ENCODE measurements at regions not wholly inside any gene's neighbourhood (a gene's known extent, or its start where the extent isn't known, plus 50 kb on each side); places are given as distances from the start of the nearest gene placed in this dataset.

- TF ChIP-seq LRRFIP1 (CRISPR knock-in tag; conservative IDR thresholded peaks at IDR 0.05) (no peak), TP53 (CRISPR knock-in tag; conservative IDR thresholded peaks at IDR 0.05) (no peak), GRHL1 (CRISPR knock-in tag; conservative IDR thresholded peaks at IDR 0.05) (no peak), RBAK (CRISPR knock-in tag; IDR thresholded peaks at IDR 0.05) (peak; percentile 59; the same call in 1 of the 2 replicates), THRA (CRISPR knock-in tag; IDR thresholded peaks at IDR 0.05; ENCODE audit: borderline replicate concordance) (peak; percentile 43; the same call in 1 of the 2 replicates), RARA (CRISPR knock-in tag; IDR thresholded peaks at IDR 0.05) (peak; percentile 84), MED8 (CRISPR knock-in tag; IDR thresholded peaks at IDR 0.05; ENCODE audit: insufficient replicate concordance) (no peak), IRF2 (CRISPR knock-in tag; IDR thresholded peaks at IDR 0.05) (no peak), ARNT (IDR thresholded peaks at IDR 0.05) (no peak), TSC22D2 (CRISPR knock-in tag; IDR thresholded peaks at IDR 0.05; ENCODE audit: borderline replicate concordance) (no peak), MBD4 (IDR thresholded peaks at IDR 0.05; ENCODE audit: borderline replicate concordance, low read length) (no peak), SP5 (CRISPR knock-in tag; IDR thresholded peaks at IDR 0.05; ENCODE audit: borderline replicate concordance, low read depth) (peak; percentile 100), RCOR2 (CRISPR knock-in tag; IDR thresholded peaks at IDR 0.05) (peak; percentile 61), RAD21 (CRISPR knock-in tag; IDR thresholded peaks at IDR 0.05) (no peak), PBX2 (CRISPR knock-in tag; IDR thresholded peaks at IDR 0.05) (0 out of 2 replicates have a peak, but pooled peaks have one; percentile 5), NCOA2 (CRISPR knock-in tag; IDR thresholded peaks at IDR 0.05) (peak; percentile 70), ZNF782 (CRISPR knock-in tag; IDR thresholded peaks at IDR 0.05; ENCODE audit: borderline replicate concordance) (peak; percentile 75), ARNTL (CRISPR knock-in tag; IDR thresholded peaks at IDR 0.05) (peak; percentile 77; the same call in 1 of the 2 replicates), HMG20A (CRISPR knock-in tag; IDR thresholded peaks at IDR 0.05; ENCODE audit: borderline replicate concordance) (peak; percentile 48; the same call in 1 of the 2 replicates), CCAR2 (optimal IDR thresholded peaks at IDR 0.05; ENCODE audit: low read depth, low read length) (no peak)
Observed at GRCh38 chr16:85166699-85167588, 54.7 kb upstream of the CIBAR2 start (continued).
